ENCODE measurements at regions not wholly inside any gene's neighbourhood (a gene's known extent, or its start where the extent isn't known, plus 50 kb on each side); places are given as distances from the start of the nearest gene placed in this dataset.

DNA sequence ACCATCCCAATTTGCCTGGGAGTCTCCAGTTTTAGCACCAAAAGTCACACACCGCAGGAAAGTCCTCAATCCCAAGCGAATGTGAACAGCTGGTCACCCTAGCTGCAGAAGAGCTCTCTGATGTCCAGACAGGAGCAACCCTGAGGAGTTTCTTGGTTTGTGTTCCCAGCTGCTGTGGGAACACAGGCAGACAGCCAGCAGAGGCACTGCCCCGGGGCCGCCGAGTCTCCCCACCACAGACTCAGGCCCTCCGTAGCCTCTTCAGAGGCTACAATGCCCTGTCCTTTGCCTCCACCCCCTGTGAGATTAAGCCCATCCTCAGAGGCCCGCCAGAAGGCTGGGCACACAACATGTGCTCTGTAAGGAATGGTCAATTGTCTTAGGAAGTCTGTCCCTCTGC, 111.5 kb downstream of the TTC32 start:
- no peak overlapping the region for H3K4me3 ChIP-seq
- H3K36me3 ChIP-seq (replicated peaks in 1 of 2): no peaks in the 10 kb centered on the region
- no peak for TF ChIP-seq POLR2A (IDR thresholded peaks at IDR 0.05)
- no peak for TF ChIP-seq CTCF (IDR thresholded peaks at IDR 0.05)
- no peaks in the 10 kb centered on the region for H3K9me3 ChIP-seq (replicated peaks in 1 of 3)
- peak in 2 of 7 donors; percentile 2 to 27 for DNase-seq
- H3K27ac ChIP-seq: no peak overlapping the region
- no peaks in the 10 kb centered on the region for H3K27me3 ChIP-seq
- WGBS, 4 donors: 82 to 87% (median 86%) methylated on average over 2 to 7 of the region's 7 CpGs
- intact Hi-C loops (cut with DNase I): no loop called here
- no peaks in the 10 kb centered on the region for H3K4me1 ChIP-seq (replicated peaks in 1 of 2)

DNA sequence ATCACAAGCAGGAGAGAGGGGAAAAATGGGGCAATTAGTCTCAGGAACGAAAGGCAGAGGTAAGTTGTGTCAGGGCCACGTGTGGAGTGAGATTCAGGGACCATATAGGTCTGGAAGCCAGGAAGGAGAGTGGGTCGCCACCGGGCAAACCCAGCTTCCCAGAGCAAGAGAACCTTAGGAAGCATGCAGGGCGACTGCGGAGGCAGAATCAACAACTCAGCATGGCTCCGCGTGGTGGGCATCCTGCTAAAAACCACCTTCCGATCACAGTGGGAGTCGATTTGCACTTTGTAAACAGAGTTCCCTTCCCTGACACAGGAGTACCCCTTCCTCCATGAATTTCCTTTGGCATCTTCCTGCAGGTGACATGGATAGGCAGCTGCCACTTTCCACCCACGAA, 114.6 kb downstream of the TTC32 start:
- peak in 1 of 7 donors; percentile 17 for DNase-seq
- H3K9me3 ChIP-seq (replicated peaks in 1 of 3): no peaks in the 10 kb centered on the region
- 68 to 80% (median 73%) methylated on average over 11 of the region's 11 CpGs for WGBS, 4 donors

DNA sequence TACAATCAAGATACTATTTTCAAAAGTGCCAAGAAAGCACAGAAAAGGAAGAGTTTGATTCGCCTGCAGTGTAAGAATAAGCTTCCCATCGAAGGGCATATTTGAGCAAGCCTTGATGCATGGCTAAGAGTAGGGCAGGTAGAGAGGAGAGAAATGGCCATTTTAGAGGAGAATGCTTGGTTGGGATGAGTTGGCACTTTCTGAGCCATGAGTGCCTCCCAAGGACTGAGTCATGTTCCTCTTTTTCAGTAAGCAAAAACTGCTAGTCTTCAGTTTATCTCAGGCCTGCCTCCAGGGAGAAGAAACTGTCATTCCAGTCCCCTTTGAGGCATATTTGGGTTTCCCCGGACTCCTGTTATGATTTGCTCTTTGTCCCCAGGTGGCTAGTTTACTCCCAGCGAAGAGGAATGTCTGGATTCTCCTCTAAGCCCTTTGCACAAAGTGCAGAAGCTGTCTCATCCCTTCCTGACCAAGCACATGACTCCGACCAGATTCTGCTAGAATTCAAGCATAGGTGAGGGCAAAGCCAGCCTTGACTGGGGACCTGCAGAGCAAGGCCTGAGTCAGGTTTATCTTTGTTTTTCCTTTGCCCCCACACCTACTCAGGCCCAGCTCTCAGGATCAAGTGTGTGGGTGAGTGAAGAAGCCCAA, 115.2 kb downstream of the TTC32 start:
- WGBS, 4 donors: 63 to 85% (median 74%) methylated on average over 5 of the region's 5 CpGs
- Histone ChIP-seq H3K36me3 (replicated peaks in 1 of 2) (no peaks in the 10 kb centered on the region), H3K27me3 (no peaks in the 10 kb centered on the region), H3K4me1 (replicated peaks in 1 of 2) (no peaks in the 10 kb centered on the region), H3K4me3 (no peak overlapping the region), H3K27ac (peak overlapping the region in 1 of 5 donors; percentile 29), H3K9me3 (replicated peaks in 1 of 3) (no peaks in the 10 kb centered on the region)
- TF ChIP-seq POLR2A (IDR thresholded peaks at IDR 0.05) (no peak), CTCF (IDR thresholded peaks at IDR 0.05) (no peak)
- peak in 3 of 7 donors; percentile 27 to 37 (median 29) for DNase-seq
- intact Hi-C loops (cut with DNase I): no loop called here

More for the DNA sequence above, 114.6 kb downstream of the TTC32 start:
- no peaks in the 10 kb centered on the region for H3K27me3 ChIP-seq
- no peak overlapping the region for H3K27ac ChIP-seq
- intact Hi-C loops (cut with DNase I): no loop called here
- no peak for TF ChIP-seq POLR2A (IDR thresholded peaks at IDR 0.05)
- no peaks in the 10 kb centered on the region for H3K4me1 ChIP-seq (replicated peaks in 1 of 2)
- H3K36me3 ChIP-seq (replicated peaks in 1 of 2): no peaks in the 10 kb centered on the region
- H3K4me3 ChIP-seq: no peak overlapping the region

GRCh38 chr2:19785867-19786266, 115.9 kb downstream of the TTC32 start:
- peak overlapping the region in 1 of 5 donors; percentile 29 for H3K27ac ChIP-seq
- TF ChIP-seq POLR2A (IDR thresholded peaks at IDR 0.05) (no peak), CTCF (IDR thresholded peaks at IDR 0.05) (no peak)
- WGBS, 4 donors: 88 to 93% (median 93%) methylated on average over 2 to 4 of the region's 4 CpGs
- DNase-seq: peak in 1 of 7 donors; percentile 20
- H3K4me3 ChIP-seq: no peak overlapping the region
- H3K4me1 ChIP-seq (replicated peaks in 1 of 2): no peaks in the 10 kb centered on the region
- H3K27me3 ChIP-seq: no peaks in the 10 kb centered on the region
- intact Hi-C loops (cut with DNase I): no loop called here
- H3K36me3 ChIP-seq (replicated peaks in 1 of 2): no peaks in the 10 kb centered on the region
- H3K9me3 ChIP-seq (replicated peaks in 1 of 3): no peaks in the 10 kb centered on the region

- Histone ChIP-seq H3K27me3 (no peaks in the 10 kb centered on the region), H3K36me3 (replicated peaks in 1 of 2) (no peaks in the 10 kb centered on the region), H3K9me3 (replicated peaks in 1 of 3) (no peaks in the 10 kb centered on the region), H3K4me3 (no peak overlapping the region), H3K4me1 (replicated peaks in 1 of 2) (no peaks in the 10 kb centered on the region), H3K27ac (no peak overlapping the region)
- WGBS, 4 donors: 69 to 90% (median 74%) methylated on average over 6 to 7 of the region's 7 CpGs
- intact Hi-C loops (cut with DNase I): no loop called here
- peak in 1 of 7 donors; percentile 25 for DNase-seq
- TF ChIP-seq POLR2A (IDR thresholded peaks at IDR 0.05): no peak
- TF ChIP-seq CTCF (IDR thresholded peaks at IDR 0.05): no peak
These were observed 116.3 kb downstream of the TTC32 start for GRCh38 chr2:19785447-19785846.

All from adrenal gland (tissue), 9 donors.